HFFc6 (cell line): ENCODE measurements at regions not wholly inside any gene's neighbourhood (a gene's known extent, or its start where the extent isn't known, plus 50 kb on each side); places are given as distances from the start of the nearest gene placed in this dataset.
A peak's percentile ranks its signal among the peaks of the same experiment; 100 is the strongest.

ENCODE experiments used
- DNase-seq: peaks from one replicate; pipeline ENCODE4 v3.0.0-alpha.2; 2018
- H3K27ac Mint-ChIP-seq: 2 replicates; pipeline ENCODE4 v1.8.0; 2020; ENCODE audit warnings: mild to moderate bottlenecking, mixed read lengths
- H3K27me3 Mint-ChIP-seq: 2 replicates; pipeline ENCODE4 v1.8.0; 2021; ENCODE audit warnings: mild to moderate bottlenecking, moderate library complexity, mixed read lengths; ENCODE audit not compliant: insufficient read depth
- H3K36me3 Mint-ChIP-seq: 2 replicates; pipeline ENCODE4 v1.8.0; 2021; ENCODE audit warnings: low read depth, mixed read lengths
- H3K4me1 Mint-ChIP-seq: 2 replicates; pipeline ENCODE4 v1.8.0; 2020; ENCODE audit warnings: low read depth, mixed read lengths
- H3K4me3 Mint-ChIP-seq: 2 replicates; pipeline ENCODE4 v1.8.0; 2020; ENCODE audit warnings: mild to moderate bottlenecking, moderate library complexity, mixed read lengths
- H3K9me3 Mint-ChIP-seq: 2 replicates; pipeline ENCODE4 v1.8.0; 2020; ENCODE audit warnings: mild to moderate bottlenecking, mixed read lengths
- CTCF ChIP-seq: fragments of 200-600 bp; sonication (generic); IDR thresholded peaks from 2 replicates; pipeline ENCODE4 v1.5.0; 2021; ENCODE audit warnings: antibody characterized with exemption, mild to moderate bottlenecking

- Mint-ChIP-seq H3K4me3 (peak overlapping the region; percentile 83), H3K27me3 (no peaks in the 10 kb centered on the region; the same call in 1 of the 2 replicates), H3K36me3 (no peaks in the 10 kb centered on the region)
Measured at GRCh38 chrX:40171513-40172400, 74.0 kb upstream of the BCOR start.

GRCh38 chrX:40170830-40171512 lies 73.2 kb upstream of the BCOR start:
- Mint-ChIP-seq H3K27ac (peak overlapping the region; percentile 81), H3K27me3 (no peaks in the 10 kb centered on the region; the same call in 1 of the 2 replicates), H3K4me3 (peak overlapping the region; percentile 70), H3K4me1 (peaks cover 46% of the 10 kb centered on the region), H3K36me3 (no peaks in the 10 kb centered on the region), H3K9me3 (no peaks in the 10 kb centered on the region)
- TF ChIP-seq CTCF, result no peak
- no peak for DNase-seq

More at GRCh38 chrX:40171513-40172400, 74.0 kb upstream of the BCOR start:
- peak; percentile 26 for DNase-seq
- no peak for TF ChIP-seq CTCF
- Mint-ChIP-seq H3K27ac (peak overlapping the region; percentile 83), H3K9me3 (no peaks in the 10 kb centered on the region), H3K4me1 (peaks cover 38% of the 10 kb centered on the region)

GRCh38 chrX:40169193-40170101 lies 71.7 kb upstream of the BCOR start:
- TF ChIP-seq CTCF, result peak; percentile 45; the same call in 1 of the 2 replicates
- no peaks in the 10 kb centered on the region; the same call in 1 of the 2 replicates for H3K27me3 Mint-ChIP-seq
- H3K9me3 Mint-ChIP-seq, result no peaks in the 10 kb centered on the region
- H3K27ac Mint-ChIP-seq, result no peak overlapping the region
- H3K4me3 Mint-ChIP-seq, result no peak overlapping the region
- no peak for DNase-seq
- peaks cover 42% of the 10 kb centered on the region for H3K4me1 Mint-ChIP-seq
- no peaks in the 10 kb centered on the region for H3K36me3 Mint-ChIP-seq

- no peak overlapping the region for H3K27ac Mint-ChIP-seq
- TF ChIP-seq CTCF, result no peak
- no peak for DNase-seq
- no peaks in the 10 kb centered on the region for H3K9me3 Mint-ChIP-seq
- no peaks in the 10 kb centered on the region; the same call in 1 of the 2 replicates for H3K27me3 Mint-ChIP-seq
- no peak overlapping the region; the same call in 1 of the 2 replicates for H3K4me3 Mint-ChIP-seq
- H3K36me3 Mint-ChIP-seq, result no peaks in the 10 kb centered on the region
- peaks cover 37% of the 10 kb centered on the region for H3K4me1 Mint-ChIP-seq
Measured at GRCh38 chrX:40168480-40169011, 70.8 kb upstream of the BCOR start.
